Muscle of arm (tissue), 1 donor: ENCODE measurements at regions not wholly inside any gene's neighbourhood (a gene's known extent, or its start where the extent isn't known, plus 50 kb on each side); places are given as distances from the start of the nearest gene placed in this dataset.
"Not testable (repeated sequence)": the region's sequence is repeated elsewhere in the genome, so short reads cannot be mapped to it uniquely, and the experiment has no call there.

ENCODE experiments used
- DNase-seq: peaks from one replicate; pipeline ENCODE4 v3.0.0-alpha.2; 2013

DNA sequence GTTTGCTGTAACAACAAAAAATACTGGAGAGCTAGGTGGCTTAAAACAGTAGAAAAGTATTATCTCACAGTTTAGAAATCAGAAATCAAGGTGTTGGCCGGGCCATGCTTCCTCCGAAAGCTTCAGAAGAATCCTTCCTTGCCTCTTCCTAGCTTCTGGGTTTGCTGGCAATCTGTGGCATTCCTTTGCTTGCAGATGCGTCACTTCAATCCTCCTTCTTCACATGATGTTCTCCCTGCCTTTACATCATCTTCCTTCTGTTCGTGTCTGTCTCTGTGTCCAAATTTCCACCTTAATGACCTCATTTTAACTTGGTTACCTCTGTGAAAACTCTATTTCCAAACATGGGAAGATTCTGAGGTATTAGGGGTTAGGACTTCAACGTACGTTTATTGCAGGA is 90.4 kb upstream of the CHD1 start:
- no peak for DNase-seq

DNA sequence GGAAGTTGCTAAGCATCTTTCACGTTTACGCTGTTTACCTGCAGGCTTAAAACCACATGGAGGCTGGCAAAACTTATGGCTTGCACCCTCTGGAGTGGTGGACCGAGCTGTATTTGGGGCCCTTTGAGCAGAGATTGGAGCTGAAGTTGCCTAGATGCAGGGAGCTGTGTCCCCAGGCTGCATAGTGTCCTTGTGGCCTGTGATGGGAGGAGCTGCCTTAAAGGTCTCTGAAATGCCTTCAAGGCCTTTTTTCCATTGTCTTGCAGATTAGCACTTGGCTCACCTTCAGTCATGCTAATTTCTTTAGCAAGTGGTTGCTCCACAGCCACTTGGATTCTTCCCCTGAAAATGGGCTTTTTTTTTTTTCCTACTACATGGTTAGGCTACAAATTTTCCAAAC is 81.5 kb upstream of the CHD1 start:
- DNase-seq = no peak

DNA sequence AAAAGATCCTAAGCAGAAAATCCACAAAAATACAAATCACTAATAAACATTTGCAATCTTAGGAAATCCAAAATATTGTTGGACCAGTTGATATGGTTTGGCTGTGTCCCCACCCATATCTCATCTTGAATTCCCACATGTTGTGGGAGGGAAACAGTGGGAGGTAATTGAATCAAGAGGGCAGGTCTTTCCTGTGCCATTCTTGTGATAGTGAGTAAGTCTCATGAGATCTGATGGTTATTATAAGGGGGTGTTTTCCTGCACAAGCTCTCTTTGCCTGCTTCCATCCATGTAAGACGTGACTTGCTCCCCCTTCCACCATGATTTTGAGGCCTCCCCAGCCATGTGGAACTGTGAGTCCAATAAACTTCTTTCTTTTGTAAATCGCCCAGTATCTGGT is 79.2 kb upstream of the CHD1 start:
- not testable (repeated sequence) for DNase-seq

DNA sequence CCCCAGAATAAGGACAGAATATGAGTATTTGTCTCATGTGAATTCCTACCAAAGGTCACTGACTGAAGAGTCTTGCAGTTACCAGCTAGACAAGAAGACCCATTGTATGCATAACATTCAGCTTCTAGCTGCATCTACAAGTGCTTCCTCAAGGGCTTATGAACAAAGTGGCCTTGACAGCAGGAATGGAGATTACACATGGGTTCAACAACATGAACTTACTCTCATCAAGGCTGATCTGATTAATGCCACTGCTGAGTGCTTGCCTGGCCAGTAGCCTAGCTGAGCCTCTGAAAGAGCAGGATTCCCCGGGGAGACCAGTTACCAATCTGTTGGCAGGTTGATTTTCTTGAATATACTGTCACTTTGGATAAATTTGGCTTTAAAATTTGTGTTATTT is 76.7 kb upstream of the CHD1 start:
- DNase-seq = no peak

DNA sequence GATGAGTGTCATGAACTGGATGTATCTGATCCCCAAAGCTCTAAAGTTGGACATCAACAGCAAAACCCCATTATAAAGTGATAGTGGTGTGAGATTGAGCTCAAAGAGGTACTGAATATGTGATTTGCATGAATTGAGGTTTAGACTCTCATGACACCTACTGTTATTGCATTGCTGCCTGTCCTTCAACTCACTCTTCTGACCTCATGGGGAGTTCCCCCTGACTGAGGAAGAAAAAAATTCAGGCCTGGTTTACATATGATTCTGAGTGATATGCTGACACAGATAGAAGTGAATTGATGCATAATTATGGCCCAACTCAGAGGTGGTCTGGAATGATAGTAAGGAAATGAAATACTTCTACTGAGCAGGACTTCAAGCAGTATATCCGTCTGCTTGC is 76.2 kb upstream of the CHD1 start:
- no peak for DNase-seq

DNA sequence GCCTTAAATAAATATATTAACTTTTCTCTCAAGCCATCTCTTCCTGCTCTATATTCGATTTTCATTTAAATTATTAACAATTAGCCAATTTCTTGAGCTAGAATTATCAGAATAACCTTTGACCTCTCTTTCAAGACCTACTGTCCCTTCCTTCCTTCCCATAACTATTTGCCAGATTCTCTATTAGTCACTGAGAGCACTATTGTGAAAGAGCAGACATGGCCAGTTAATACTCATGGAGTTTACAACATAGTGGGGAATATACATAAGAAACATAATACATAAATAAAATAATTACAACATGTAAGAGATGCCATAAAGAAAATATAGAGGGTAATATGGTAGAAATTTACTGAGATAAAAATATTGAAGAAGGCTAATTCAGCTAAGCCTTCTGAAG is 72.1 kb upstream of the CHD1 start:
- DNase-seq = no peak

DNA sequence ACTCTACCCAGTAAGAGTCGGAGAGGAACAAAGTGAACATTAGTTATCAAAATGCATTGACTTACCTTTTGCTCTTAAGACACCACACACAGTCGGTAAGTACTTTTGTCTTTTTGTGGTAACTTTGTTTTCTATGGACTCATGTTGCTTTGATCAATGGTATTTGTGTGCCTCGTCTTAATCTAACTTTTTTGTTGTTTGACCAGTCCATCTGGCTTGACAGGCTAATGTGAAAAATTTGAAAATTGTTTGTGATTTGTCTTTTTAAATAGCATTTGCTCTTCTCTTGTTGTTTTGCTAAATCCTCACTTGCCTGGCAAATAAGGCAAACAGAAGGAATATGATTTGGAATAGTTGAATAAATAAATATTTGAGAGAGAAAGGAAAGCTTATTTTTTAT is 71.4 kb upstream of the CHD1 start:
- no peak for DNase-seq

DNA sequence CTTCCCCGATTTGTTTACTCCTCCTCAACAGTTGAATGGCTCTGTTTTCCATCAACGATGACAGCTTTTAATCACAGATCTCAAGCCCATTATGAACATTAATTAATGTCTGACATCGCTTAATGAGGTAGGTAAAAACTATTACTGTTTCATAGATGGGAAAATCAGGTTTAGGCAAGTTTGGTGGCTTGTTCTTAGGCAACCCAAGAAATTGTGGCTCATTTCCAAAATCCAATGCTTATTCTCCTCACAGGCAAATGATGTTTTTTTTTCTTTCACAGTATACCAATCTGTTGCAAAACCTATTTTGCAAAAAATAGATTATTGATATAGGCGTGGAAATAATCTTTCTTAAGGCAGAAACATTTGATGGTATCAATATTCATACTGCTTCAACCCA is 70.8 kb upstream of the CHD1 start:
- no peak for DNase-seq

DNA sequence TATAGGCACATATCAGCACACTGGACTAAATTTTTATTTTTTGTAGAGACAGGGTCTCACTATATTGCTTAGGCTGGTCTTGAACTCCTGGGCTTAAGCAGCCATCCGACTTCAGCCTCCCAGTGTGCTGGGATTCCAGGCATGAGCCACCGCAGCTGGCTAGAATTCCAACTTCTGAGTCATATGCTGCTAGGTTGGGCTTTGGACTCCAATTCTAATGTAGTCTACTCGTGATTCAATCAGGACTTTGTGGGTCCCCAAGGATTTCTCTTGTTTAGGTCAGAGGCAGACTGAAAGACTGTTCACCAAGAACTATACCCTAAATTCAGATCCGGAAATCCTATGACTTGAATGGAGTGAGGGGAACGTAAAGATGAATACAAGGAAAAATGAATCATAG is 68.2 kb upstream of the CHD1 start:
- no peak for DNase-seq

DNA sequence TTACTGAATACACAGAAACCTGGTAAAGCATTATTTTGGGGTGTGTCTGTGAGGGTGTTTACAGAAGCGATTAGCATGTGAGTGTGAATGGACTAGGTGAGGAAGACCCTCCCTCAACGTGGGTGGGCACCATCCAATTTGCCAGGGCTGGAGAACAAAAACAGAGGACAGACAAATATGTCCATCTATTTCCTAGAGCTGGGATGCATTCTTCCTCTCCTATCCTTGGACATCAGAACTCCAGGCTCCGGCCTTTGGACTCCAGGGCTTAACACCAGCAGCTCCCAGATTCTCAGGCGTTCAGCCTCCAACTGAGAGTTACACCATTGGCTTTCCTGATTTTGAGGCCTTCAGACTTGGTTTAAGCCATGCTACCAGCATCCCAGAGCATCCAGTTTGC is 65.8 kb upstream of the CHD1 start:
- DNase-seq = no peak

DNA sequence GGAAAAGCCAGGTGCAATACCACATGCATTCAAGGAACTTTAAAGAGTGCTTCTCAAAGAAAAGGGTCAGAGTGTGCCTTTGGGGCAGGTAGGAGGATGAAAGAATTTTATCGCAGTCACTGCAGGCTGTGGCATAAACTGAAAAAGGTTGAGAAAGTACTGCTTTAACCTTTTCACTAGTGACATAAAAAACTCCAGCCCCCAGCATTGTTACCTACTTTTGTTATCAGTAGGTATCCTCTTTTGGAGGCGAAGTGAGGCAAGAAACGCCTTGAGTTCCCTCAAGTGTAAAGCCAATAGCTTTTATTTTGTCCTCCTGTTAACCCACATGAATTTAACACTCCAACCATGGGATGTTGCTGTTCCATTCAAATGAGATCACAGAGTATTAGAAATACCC is 64.7 kb upstream of the CHD1 start:
- DNase-seq = no peak

DNA sequence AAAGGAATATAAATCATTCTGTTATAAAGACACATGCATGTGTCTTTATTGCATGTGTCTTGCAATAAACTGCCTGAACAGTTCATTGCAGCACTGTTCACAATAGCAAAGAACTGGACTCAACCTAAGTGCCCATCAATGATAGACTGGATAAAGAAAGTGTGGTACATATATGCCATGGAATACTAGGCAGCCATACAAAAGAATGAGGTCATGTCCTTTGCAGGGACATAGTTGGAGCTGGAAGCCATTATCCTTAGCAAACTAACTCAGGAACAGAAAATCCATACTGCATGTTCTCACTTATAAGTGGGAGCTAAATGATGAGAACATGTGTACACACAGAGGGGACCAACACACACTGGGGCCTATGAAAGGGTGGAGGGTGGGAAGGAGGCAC is 63.7 kb upstream of the CHD1 start:
- no peak for DNase-seq

DNA sequence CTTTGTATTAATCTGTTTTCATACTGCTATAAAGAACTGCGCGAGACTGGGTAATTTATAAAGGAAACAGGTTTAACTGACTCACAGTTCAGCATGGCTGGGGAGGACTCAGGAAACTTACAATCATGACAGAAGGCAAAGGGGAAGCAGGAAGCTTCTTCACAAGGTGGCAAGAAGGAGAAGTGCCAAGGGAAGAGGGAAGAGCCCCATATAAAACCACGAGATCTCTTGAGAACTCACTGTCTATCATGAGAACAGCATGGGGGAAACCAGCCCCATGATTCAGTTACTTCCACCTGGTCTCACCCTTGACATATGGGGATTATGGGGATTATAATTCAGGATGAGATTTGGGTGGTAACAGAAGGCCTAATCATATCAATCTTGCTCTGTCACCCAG is 60.9 kb upstream of the CHD1 start:
- DNase-seq = no peak

DNA sequence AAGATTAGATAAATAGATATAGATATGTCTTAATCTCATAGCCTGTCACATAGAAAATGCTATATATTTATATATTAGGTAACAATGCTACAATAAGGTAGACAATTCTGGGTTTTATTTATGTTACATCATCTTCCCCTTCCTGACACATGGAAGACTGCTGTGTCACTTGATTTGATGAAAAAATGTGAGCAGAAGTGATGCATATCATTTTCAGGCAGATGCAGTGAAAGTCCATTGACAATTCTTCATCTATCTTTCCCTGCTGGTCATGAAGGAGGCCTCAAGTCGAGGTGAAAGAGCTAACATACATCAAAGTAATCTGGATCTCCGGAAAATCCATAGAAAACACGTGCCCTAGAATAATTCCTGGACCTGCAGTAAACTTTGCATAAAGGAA is 57.8 kb upstream of the CHD1 start:
- DNase-seq = no peak

DNA sequence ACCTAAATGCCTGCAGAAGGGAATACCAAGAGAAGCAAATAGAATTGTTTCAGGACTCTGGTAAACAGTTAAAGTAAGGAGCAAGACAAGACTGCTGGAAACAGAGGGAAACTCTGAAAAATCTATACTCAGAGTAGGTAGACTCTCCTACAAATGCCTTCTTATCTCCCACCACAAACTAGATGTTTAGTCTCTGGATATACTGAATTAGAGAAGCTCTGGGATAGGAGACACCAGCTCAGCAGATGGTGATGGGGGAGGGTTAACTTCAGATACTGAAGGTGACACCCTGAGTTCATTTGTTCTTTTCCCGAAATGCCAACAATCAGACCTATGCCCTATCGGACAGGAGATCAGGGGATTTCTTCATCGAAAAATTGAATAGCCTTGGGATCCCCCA is 54.1 kb upstream of the CHD1 start:
- DNase-seq = no peak
